ENCODE measurements at regions not wholly inside any gene's neighbourhood (a gene's known extent, or its start where the extent isn't known, plus 50 kb on each side); places are given as distances from the start of the nearest gene placed in this dataset.

DNA sequence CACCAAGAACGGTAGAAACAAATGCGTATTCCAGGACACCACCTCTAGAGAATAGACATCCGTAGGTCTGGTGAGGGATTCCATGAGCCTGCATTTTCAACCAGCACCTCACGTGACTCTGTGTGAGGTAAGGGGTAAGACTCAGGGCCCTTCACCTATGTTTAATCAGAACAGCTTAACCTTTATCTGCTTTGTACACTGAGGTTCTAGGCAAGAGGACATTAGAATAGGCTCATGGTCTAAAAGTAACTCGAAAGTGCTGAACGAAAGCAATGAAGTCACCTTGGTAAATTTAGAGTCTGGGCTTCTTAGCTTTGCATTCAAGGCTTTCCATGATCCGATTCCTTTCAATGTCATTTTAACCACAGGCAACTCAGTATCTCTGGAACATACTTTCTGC, 270.5 kb upstream of the CADM1 start:
- TF ChIP-seq CTCF (IDR thresholded peaks at IDR 0.05): no peak
- TF ChIP-seq POLR2A (IDR thresholded peaks at IDR 0.05): no peak
- TF ChIP-seq EP300 (IDR thresholded peaks at IDR 0.05): no peak
